ENCODE measurements at regions not wholly inside any gene's neighbourhood (a gene's known extent, or its start where the extent isn't known, plus 50 kb on each side); places are given as distances from the start of the nearest gene placed in this dataset.

- no peak overlapping the region for H3K27ac Mint-ChIP-seq (ENCODE audit: unreplicated experiment)
Observed at GRCh38 chr18:56089612-56090258, 501.7 kb upstream of the TCF4 start.

GRCh38 chr18:56086786-56087185, 498.8 kb upstream of the TCF4 start:
- no peak for TF ChIP-seq CTCF (IDR thresholded peaks at IDR 0.05)
- Mint-ChIP-seq H3K9me3 (ENCODE audit: low read depth) (no peaks in the 10 kb centered on the region), H3K27ac (ENCODE audit: unreplicated experiment) (no peak overlapping the region), H3K27me3 (ENCODE audit: low read depth) (no peaks in the 10 kb centered on the region), H3K4me3 (ENCODE audit: unreplicated experiment) (no peak overlapping the region), H3K36me3 (ENCODE audit: low read depth) (no peaks in the 10 kb centered on the region), H3K4me1 (ENCODE audit: low read depth) (peaks cover 19% of the 10 kb centered on the region)
- no peak for DNase-seq (ENCODE audit: low spot score)

More at GRCh38 chr18:56089612-56090258, 501.7 kb upstream of the TCF4 start:
- no peaks in the 10 kb centered on the region for H3K4me1 Mint-ChIP-seq (ENCODE audit: low read depth)
- no peaks in the 10 kb centered on the region for H3K36me3 Mint-ChIP-seq (ENCODE audit: low read depth)
- H3K9me3 Mint-ChIP-seq (ENCODE audit: low read depth) = no peaks in the 10 kb centered on the region
- DNase-seq (ENCODE audit: low spot score) = no peak
- no peak overlapping the region for H3K4me3 Mint-ChIP-seq (ENCODE audit: unreplicated experiment)
- H3K27me3 Mint-ChIP-seq (ENCODE audit: low read depth) = no peaks in the 10 kb centered on the region
- TF ChIP-seq CTCF (IDR thresholded peaks at IDR 0.05) = no peak

- Mint-ChIP-seq H3K27ac (ENCODE audit: unreplicated experiment) (no peak overlapping the region), H3K4me3 (ENCODE audit: unreplicated experiment) (no peak overlapping the region), H3K4me1 (ENCODE audit: low read depth) (peaks cover 19% of the 10 kb centered on the region), H3K27me3 (ENCODE audit: low read depth) (no peaks in the 10 kb centered on the region), H3K9me3 (ENCODE audit: low read depth) (no peaks in the 10 kb centered on the region), H3K36me3 (ENCODE audit: low read depth) (no peaks in the 10 kb centered on the region)
- DNase-seq (ENCODE audit: low spot score) = no peak
- no peak for TF ChIP-seq CTCF (IDR thresholded peaks at IDR 0.05)
Observed at GRCh38 chr18:56086176-56086575, 498.2 kb upstream of the TCF4 start.

GRCh38 chr18:56085551-56085950, 497.6 kb upstream of the TCF4 start:
- Mint-ChIP-seq H3K4me3 (ENCODE audit: unreplicated experiment) (no peak overlapping the region), H3K27me3 (ENCODE audit: low read depth) (no peaks in the 10 kb centered on the region), H3K27ac (ENCODE audit: unreplicated experiment) (no peak overlapping the region), H3K9me3 (ENCODE audit: low read depth) (no peaks in the 10 kb centered on the region), H3K4me1 (ENCODE audit: low read depth) (peaks cover 19% of the 10 kb centered on the region), H3K36me3 (ENCODE audit: low read depth) (no peaks in the 10 kb centered on the region)
- TF ChIP-seq CTCF (IDR thresholded peaks at IDR 0.05) = no peak
- no peak for DNase-seq (ENCODE audit: low spot score)

- Mint-ChIP-seq H3K4me1 (ENCODE audit: low read depth) (peaks cover 19% of the 10 kb centered on the region), H3K36me3 (ENCODE audit: low read depth) (no peaks in the 10 kb centered on the region), H3K27me3 (ENCODE audit: low read depth) (no peaks in the 10 kb centered on the region), H3K4me3 (ENCODE audit: unreplicated experiment) (no peak overlapping the region), H3K9me3 (ENCODE audit: low read depth) (no peaks in the 10 kb centered on the region), H3K27ac (ENCODE audit: unreplicated experiment) (no peak overlapping the region)
- TF ChIP-seq CTCF (IDR thresholded peaks at IDR 0.05) = no peak
- no peak for DNase-seq (ENCODE audit: low spot score)
Observed at GRCh38 chr18:56083523-56084287, 495.7 kb upstream of the TCF4 start.
